Spleen (tissue), 7 donors: ENCODE measurements at regions not wholly inside any gene's neighbourhood (a gene's known extent, or its start where the extent isn't known, plus 50 kb on each side); places are given as distances from the start of the nearest gene placed in this dataset.

Source experiments
- CTCF ChIP-seq, 11 experiments: fragments of 200-600 bp in 7 of 11; fragments of 450-650 bp in 4 of 11; sonication (generic) in 4 of 11; IDR thresholded peaks in 8 of 11; conservative IDR thresholded peaks in 3 of 11; 1 replicate in 7 of 11; 2 replicates in 4 of 11; pipeline versions ENCODE4 v1.4.0 to v1.8.0; 2016 to 2021; ENCODE audit warnings: antibody characterized with exemption in 11 of 11, inconsistent platforms in 4 of 11, mild to moderate bottlenecking in 1 of 11
- POLR2A ChIP-seq, 3 donors: fragments of 450-650 bp; IDR thresholded peaks; one replicate each; pipeline ENCODE4 v1.5.1; 2017; ENCODE audit warnings: antibody characterized with exemption in 3 of 3, mild to moderate bottlenecking in 1 of 3
- POLR2AphosphoS5 ChIP-seq, 3 donors: sonication (generic); formaldehyde crosslinking; IDR thresholded peaks; one replicate each; pipeline ENCODE4 v1.5.1; 2017; ENCODE audit warnings: antibody characterized with exemption in 3 of 3
- donor health status: DM: no; HTN: no; CAD: no; lungs with moderate emphysema.
- donor health status: DM: no; HTN: no; CAD: no.
- donor health status: DM: no; HTN: no; CAD: no.

GRCh38 chr17:12574525-12574924 lies 91.2 kb upstream of the MYOCD start:
- TF ChIP-seq POLR2A (IDR thresholded peaks at IDR 0.05) (no peak), CTCF (IDR thresholded peaks at IDR 0.05 in 8 of 11, conservative IDR thresholded peaks at IDR 0.05 in 3 of 11) (no peak), POLR2AphosphoS5 (IDR thresholded peaks at IDR 0.05) (no peak)
